ENCODE measurements at regions not wholly inside any gene's neighbourhood (a gene's known extent, or its start where the extent isn't known, plus 50 kb on each side); places are given as distances from the start of the nearest gene placed in this dataset.

GRCh38 chr14:71365361-71365760 is 458.1 kb downstream of the PCNX1 start:
- Histone ChIP-seq H3K9me3 (ENCODE audit: insufficient read depth, low read depth, low read length) (no peaks in the 10 kb centered on the region), H3K4me2 (ENCODE audit: low read depth, low read length, poor library complexity, severe bottlenecking) (no peak overlapping the region), H3K9ac (ENCODE audit: low read depth, low read length, poor library complexity, severe bottlenecking) (no peak overlapping the region), H3K36me3 (ENCODE audit: insufficient read depth, low read length) (no peaks in the 10 kb centered on the region), H3K27me3 (ENCODE audit: insufficient read depth, low read length, poor library complexity, severe bottlenecking) (no peaks in the 10 kb centered on the region), H3F3A (ENCODE audit: low read depth) (no peaks in the 10 kb centered on the region), H2AFZ (ENCODE audit: low read length) (no peak overlapping the region), H3K9me2 (replicated peaks; ENCODE audit: low read depth, low read length) (no peaks in the 10 kb centered on the region), H4K20me1 (ENCODE audit: insufficient read depth, low read length, poor library complexity, severe bottlenecking) (peaks cover 36% of the 10 kb centered on the region), H3K4me3 (ENCODE audit: low read length, poor library complexity, severe bottlenecking) (no peak overlapping the region), H3K79me2 (ENCODE audit: insufficient read depth, low read length) (peaks cover 76% of the 10 kb centered on the region), H3K4me1 (ENCODE audit: insufficient read depth, low read length, poor library complexity, severe bottlenecking) (peaks cover 24% of the 10 kb centered on the region)
- TF ChIP-seq CTCF (conservative IDR thresholded peaks at IDR 0.05; ENCODE audit: low read length) (no peak), EZH2phosphoT487 (IDR thresholded peaks at IDR 0.05; ENCODE audit: borderline replicate concordance) (no peak)

DNA sequence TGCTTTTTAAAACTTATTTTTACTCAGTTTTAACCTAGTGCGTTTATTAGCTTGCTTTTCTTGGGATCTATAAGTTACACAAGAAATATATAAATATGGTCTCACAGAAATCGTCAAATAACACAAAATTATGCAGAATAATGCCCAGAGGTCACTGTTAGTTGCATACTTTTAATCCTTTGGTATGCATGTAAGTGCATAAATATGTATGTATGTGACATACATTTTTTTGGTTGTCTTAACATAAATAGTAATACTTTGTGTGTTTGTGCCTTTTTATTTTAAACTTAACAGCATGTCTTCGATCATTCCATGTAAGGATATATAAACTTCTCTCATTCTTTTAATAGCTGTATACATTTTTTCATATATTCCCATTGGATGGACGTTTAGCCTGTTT is 459.6 kb downstream of the PCNX1 start:
- no peak overlapping the region for H3K9ac ChIP-seq (ENCODE audit: low read depth, low read length, poor library complexity, severe bottlenecking)
- no peak for TF ChIP-seq EZH2phosphoT487 (IDR thresholded peaks at IDR 0.05; ENCODE audit: borderline replicate concordance)
- TF ChIP-seq CTCF (conservative IDR thresholded peaks at IDR 0.05; ENCODE audit: low read length): no peak
- H4K20me1 ChIP-seq (ENCODE audit: insufficient read depth, low read length, poor library complexity, severe bottlenecking): peaks cover 38% of the 10 kb centered on the region
- H3K9me3 ChIP-seq (ENCODE audit: insufficient read depth, low read depth, low read length): no peaks in the 10 kb centered on the region
- H3K36me3 ChIP-seq (ENCODE audit: insufficient read depth, low read length): no peaks in the 10 kb centered on the region
- H3K79me2 ChIP-seq (ENCODE audit: insufficient read depth, low read length): peaks cover 72% of the 10 kb centered on the region
- no peak overlapping the region for H3K4me2 ChIP-seq (ENCODE audit: low read depth, low read length, poor library complexity, severe bottlenecking)
- H3K27me3 ChIP-seq (ENCODE audit: insufficient read depth, low read length, poor library complexity, severe bottlenecking): no peaks in the 10 kb centered on the region
- no peaks in the 10 kb centered on the region for H3K9me2 ChIP-seq (replicated peaks; ENCODE audit: low read depth, low read length)
- H3K4me1 ChIP-seq (ENCODE audit: insufficient read depth, low read length, poor library complexity, severe bottlenecking): peaks cover 19% of the 10 kb centered on the region
- no peaks in the 10 kb centered on the region for H3F3A ChIP-seq (ENCODE audit: low read depth)
- no peak overlapping the region for H3K4me3 ChIP-seq (ENCODE audit: low read length, poor library complexity, severe bottlenecking)
- no peak overlapping the region for H2AFZ ChIP-seq (ENCODE audit: low read length)

DNA sequence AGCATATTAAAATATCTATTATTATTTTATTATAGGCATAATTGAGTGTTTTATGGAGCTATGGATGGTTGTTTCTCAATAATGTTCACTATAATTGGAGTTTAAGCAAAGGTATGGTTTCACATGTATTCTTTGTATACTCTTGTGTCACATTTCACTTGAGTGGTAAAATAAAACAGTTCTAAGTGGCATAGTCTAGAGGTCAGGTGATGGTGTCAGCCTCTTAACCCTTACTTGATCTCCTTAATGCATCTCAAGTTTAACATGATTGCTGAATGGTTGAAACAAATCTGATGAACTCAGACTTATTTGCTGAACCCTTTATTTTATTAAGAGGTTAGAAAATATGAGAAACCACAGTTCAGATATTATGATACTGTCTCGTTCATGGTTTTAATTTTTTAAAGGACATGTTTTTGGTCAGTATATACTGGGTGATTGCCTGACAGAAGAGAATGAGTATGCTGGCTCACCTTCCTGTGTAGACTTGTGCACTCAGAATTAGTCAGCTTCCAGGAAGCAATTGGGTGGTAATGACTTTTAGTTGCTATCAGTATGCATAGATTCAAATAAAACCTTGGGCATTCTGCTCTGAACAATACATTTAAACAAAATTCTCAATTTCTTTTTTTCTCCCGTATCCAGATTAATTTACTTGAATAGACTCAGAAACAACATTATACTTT is 464.6 kb downstream of the PCNX1 start:
- Histone ChIP-seq H3K4me1 (ENCODE audit: insufficient read depth, low read length, poor library complexity, severe bottlenecking) (peaks cover 10% of the 10 kb centered on the region), H3K79me2 (ENCODE audit: insufficient read depth, low read length) (peaks cover 61% of the 10 kb centered on the region), H3K4me3 (ENCODE audit: low read length, poor library complexity, severe bottlenecking) (no peak overlapping the region), H2AFZ (ENCODE audit: low read length) (no peak overlapping the region), H3K27me3 (ENCODE audit: insufficient read depth, low read length, poor library complexity, severe bottlenecking) (no peaks in the 10 kb centered on the region), H3K9me2 (replicated peaks; ENCODE audit: low read depth, low read length) (no peaks in the 10 kb centered on the region), H4K20me1 (ENCODE audit: insufficient read depth, low read length, poor library complexity, severe bottlenecking) (peaks cover 25% of the 10 kb centered on the region), H3K36me3 (ENCODE audit: insufficient read depth, low read length) (no peaks in the 10 kb centered on the region), H3F3A (ENCODE audit: low read depth) (no peaks in the 10 kb centered on the region), H3K9me3 (ENCODE audit: insufficient read depth, low read depth, low read length) (no peaks in the 10 kb centered on the region), H3K9ac (ENCODE audit: low read depth, low read length, poor library complexity, severe bottlenecking) (no peak overlapping the region), H3K4me2 (ENCODE audit: low read depth, low read length, poor library complexity, severe bottlenecking) (peak overlapping the region; percentile 21)
- no peak for TF ChIP-seq EZH2phosphoT487 (IDR thresholded peaks at IDR 0.05; ENCODE audit: borderline replicate concordance)
- no peak for TF ChIP-seq CTCF (conservative IDR thresholded peaks at IDR 0.05; ENCODE audit: low read length)

Data from Loucy (cell line).